HCT116 (cell line): ENCODE measurements at regions not wholly inside any gene's neighbourhood (a gene's known extent, or its start where the extent isn't known, plus 50 kb on each side); places are given as distances from the start of the nearest gene placed in this dataset.

Experiments used
- ATAC-seq: fragments of 200-7000 bp; cut with Tn5 transposase; 2 replicates; pipeline ENCODE4 v1.9.1; 2020; ENCODE audit warnings: mild to moderate bottlenecking, moderate library complexity
- BruUV-seq: library from RNA; stranded (reverse); fragments of 400-500 nt; replicated peaks from 2 replicates; lab custom pipeline; 2021; lab: Mats Ljungman, UMichigan
- CTCF ChIA-PET: fragments of 300-600 bp; sonication (Branson Sonifier 250); formaldehyde crosslinking; loops from one replicate; lab custom pipeline; 2021; ENCODE audit warnings: antibody characterized with exemption; lab: Charles Lee
- POLR2A ChIA-PET: fragments of 300-600, 350-600 bp; sonication (Branson Sonifier 250); formaldehyde crosslinking; loops from one replicate; lab custom pipeline; 2021; ENCODE audit warnings: antibody characterized with exemption; lab: Charles Lee
- RAD21 ChIA-PET, 2 experiments: fragments of 300-600 bp; sonication (Branson Sonifier 250); formaldehyde crosslinking; loops; one replicate each; lab custom pipeline; 2023; ENCODE audit warnings: low total read pairs in 2 of 2; ENCODE audit not compliant: uncharacterized antibody in 2 of 2, unreplicated experiment in 2 of 2, low non-redundant PET in 1 of 2; lab: Charles Lee
- DNase-seq: peaks from one replicate; pipeline ENCODE4 v3.0.0-alpha.2; 2010; ENCODE audit warnings: low read depth, low spot score
- H2AFZ ChIP-seq: fragments of 200-600 bp; shearing (Covaris generic), sonication (generic); 2 replicates; pipeline ENCODE4 v1.6.1; 2017; ENCODE audit warnings: low read depth, mixed run types, mixed read lengths, antibody characterized with exemption, low read length; ENCODE audit not compliant: poor library complexity, severe bottlenecking
- H3K27ac ChIP-seq: 2 replicates; pipeline ENCODE4 v1.5.1; 2012; ENCODE audit warnings: low read depth, low read length
- H3K27me3 ChIP-seq: fragments of 200-600 bp; sonication (generic); 2 replicates; pipeline ENCODE4 v1.6.1; 2016; ENCODE audit warnings: mixed run types, low read length, mixed read lengths; ENCODE audit not compliant: insufficient read depth
- H3K36me3 ChIP-seq, 2 experiments: fragments of 200-500 bp in 1 of 2; fragments of 200-600 bp in 1 of 2; sonication (Bioruptor generic) in 1 of 2; sonication (generic) in 1 of 2; 2 replicates each; pipeline versions ENCODE4 v1.5.1 to v1.6.1; 2014 to 2016; ENCODE audit warnings: low read length in 2 of 2, inconsistent platforms in 1 of 2, mixed read lengths in 1 of 2, mixed run types in 1 of 2; ENCODE audit not compliant: insufficient read depth in 2 of 2, control insufficient read depth in 1 of 2
- H3K4me1 ChIP-seq, 2 experiments: fragments of 200-600 bp in 1 of 2; sonication (generic) in 1 of 2; 2 replicates each; pipeline versions ENCODE4 v1.5.1 to v1.6.1; 2012 to 2017; ENCODE audit warnings: low read length in 2 of 2, inconsistent platforms in 1 of 2, mild to moderate bottlenecking in 1 of 2, mixed read lengths in 1 of 2, mixed run types in 1 of 2, moderate library complexity in 1 of 2; ENCODE audit not compliant: insufficient read depth in 2 of 2, control insufficient read depth in 1 of 2
- H3K4me2 ChIP-seq: fragments of 200-600 bp; sonication (generic); 2 replicates; pipeline ENCODE4 v1.6.1; 2017; ENCODE audit warnings: mixed run types, low read length, mixed read lengths
- H3K4me3 ChIP-seq, 2 experiments: fragments of 200-600 bp in 1 of 2; sonication (generic) in 1 of 2; replicated peaks in 1 of 2; 2 replicates each; pipeline ENCODE4 v1.5.1; 2011 to 2016; ENCODE audit warnings: low read length in 2 of 2, control low read depth in 1 of 2, low read depth in 1 of 2, mild to moderate bottlenecking in 1 of 2, mixed read lengths in 1 of 2, mixed run types in 1 of 2
- H3K79me2 ChIP-seq: fragments of 200-600 bp; sonication (generic); 2 replicates; pipeline ENCODE4 v1.6.1; 2017; ENCODE audit warnings: mild to moderate bottlenecking, mixed run types, low read length, moderate library complexity, mixed read lengths; ENCODE audit not compliant: insufficient read depth
- H3K9ac ChIP-seq: fragments of 200-600 bp; sonication (generic); 2 replicates; pipeline ENCODE4 v1.6.1; 2016; ENCODE audit warnings: low read length, mixed read lengths
- H3K9me2 ChIP-seq: fragments of 200-600 bp; sonication (generic), shearing (Covaris generic); 2 replicates; pipeline ENCODE4 v1.6.1; 2017; ENCODE audit warnings: mixed run types, mild to moderate bottlenecking, moderate library complexity; ENCODE audit not compliant: insufficient read depth
- H3K9me3 ChIP-seq, 2 experiments: fragments of 200-500 bp in 1 of 2; fragments of 200-600 bp in 1 of 2; sonication (Bioruptor generic) in 1 of 2; sonication (generic) in 1 of 2; 2 replicates each; pipeline ENCODE4 v1.6.1; 2014 to 2017; ENCODE audit warnings: low read length in 2 of 2, mixed read lengths in 2 of 2, inconsistent platforms in 1 of 2, low read depth in 1 of 2, mild to moderate bottlenecking in 1 of 2, mixed run types in 1 of 2, moderate library complexity in 1 of 2; ENCODE audit not compliant: control insufficient read depth in 1 of 2, insufficient read depth in 1 of 2
- H4K20me1 ChIP-seq: fragments of 200-600 bp; sonication (generic), shearing (Covaris generic); 2 replicates; pipeline ENCODE4 v1.6.1; 2017; ENCODE audit warnings: mixed run types, mild to moderate bottlenecking, moderate library complexity; ENCODE audit not compliant: insufficient read depth
- CBX3 ChIP-seq: IDR thresholded peaks from 2 replicates; pipeline ENCODE4 v1.6.1; 2012; ENCODE audit warnings: low read depth
- CEBPB ChIP-seq: IDR thresholded peaks from 2 replicates; pipeline ENCODE4 v1.6.1; 2012; ENCODE audit warnings: low read depth
- CTCF ChIP-seq, 3 experiments: fragments of 200-600 bp in 1 of 3; sonication (generic) in 1 of 3; IDR thresholded peaks in 2 of 3; conservative IDR thresholded peaks in 1 of 3; 2 replicates each; pipeline ENCODE4 v1.5.1; 2012 to 2017; ENCODE audit warnings: low read depth in 2 of 3, low read length in 2 of 3, antibody characterized with exemption in 1 of 3, borderline replicate concordance in 1 of 3, control low read depth in 1 of 3, mild to moderate bottlenecking in 1 of 3, mixed read lengths in 1 of 3, mixed run types in 1 of 3, moderate library complexity in 1 of 3; ENCODE audit not compliant: insufficient read depth in 1 of 3
- EGR1 ChIP-seq: IDR thresholded peaks from 2 replicates; pipeline ENCODE4 v1.6.1; 2012; ENCODE audit warnings: low read depth
- EZH2 ChIP-seq: fragments of 200-600 bp; sonication (generic); IDR thresholded peaks from 2 replicates; pipeline ENCODE4 v1.6.1; 2017; ENCODE audit warnings: antibody characterized with exemption, mixed run types
- EZH2phosphoT487 ChIP-seq: fragments of 200-600 bp; IDR thresholded peaks from 2 replicates; pipeline ENCODE4 v1.6.1; 2018; ENCODE audit warnings: antibody characterized with exemption, borderline replicate concordance
- FOSL1 ChIP-seq: IDR thresholded peaks from 2 replicates; pipeline ENCODE4 v1.6.1; 2012; ENCODE audit warnings: low read depth
- JUND ChIP-seq: IDR thresholded peaks from 2 replicates; pipeline ENCODE4 v1.6.1; 2012
- POLR2A ChIP-seq: IDR thresholded peaks from 2 replicates; pipeline ENCODE4 v1.7.0; 2011; ENCODE audit warnings: borderline replicate concordance; ENCODE audit not compliant: insufficient read depth, insufficient read length; ENCODE audit errors: extremely low read depth
- RAD21 ChIP-seq: IDR thresholded peaks from 2 replicates; pipeline ENCODE4 v1.6.1; 2012; ENCODE audit warnings: low read depth, mild to moderate bottlenecking
- REST ChIP-seq: IDR thresholded peaks from 2 replicates; pipeline ENCODE4 v1.6.1; 2012; ENCODE audit warnings: low read depth
- SIN3A ChIP-seq: IDR thresholded peaks from 2 replicates; pipeline ENCODE4 v1.6.1; 2012; ENCODE audit warnings: low read depth
- SP1 ChIP-seq: IDR thresholded peaks from 2 replicates; pipeline ENCODE4 v1.6.1; 2012; ENCODE audit warnings: low read depth
- SRF ChIP-seq: IDR thresholded peaks from 2 replicates; pipeline ENCODE4 v1.6.1; 2012; ENCODE audit warnings: low read depth
- TCF7L2 ChIP-seq: IDR thresholded peaks from 2 replicates; pipeline ENCODE4 v1.7.0; 2011; ENCODE audit warnings: borderline replicate concordance, inconsistent platforms; ENCODE audit not compliant: insufficient read depth, insufficient read length; ENCODE audit errors: extremely low read depth
- YY1 ChIP-seq: IDR thresholded peaks from 2 replicates; pipeline ENCODE4 v1.6.1; 2011; ENCODE audit warnings: low read length, low read depth, moderate library complexity, mild to moderate bottlenecking; ENCODE audit not compliant: insufficient replicate concordance; ENCODE audit errors: extremely low read depth
- ZBTB33 ChIP-seq: IDR thresholded peaks from 2 replicates; pipeline ENCODE4 v1.6.1; 2011; ENCODE audit warnings: mild to moderate bottlenecking, low read length, moderate library complexity; ENCODE audit not compliant: insufficient replicate concordance; ENCODE audit errors: extremely low read depth
- ZNF274 ChIP-seq: fragments of 200-500 bp; sonication (Bioruptor generic); IDR thresholded peaks from 2 replicates; pipeline ENCODE4 v1.6.1; 2014; ENCODE audit warnings: mild to moderate bottlenecking, low read depth, low read length, inconsistent platforms
- intact Hi-C: fragments of 100-400 bp; cut with micrococcal nuclease; formaldehyde crosslinking; loops from 2 replicates; pipeline ENCODE4 v1.10.0; 2022
- TF ChIP-seq, protein P1 (sequence below): IDR thresholded peaks from 2 replicates; pipeline ENCODE4 v1.6.1; 2012
- TF ChIP-seq, protein P2 (sequence below): IDR thresholded peaks from 2 replicates; pipeline ENCODE4 v1.6.1; 2012

DNA sequence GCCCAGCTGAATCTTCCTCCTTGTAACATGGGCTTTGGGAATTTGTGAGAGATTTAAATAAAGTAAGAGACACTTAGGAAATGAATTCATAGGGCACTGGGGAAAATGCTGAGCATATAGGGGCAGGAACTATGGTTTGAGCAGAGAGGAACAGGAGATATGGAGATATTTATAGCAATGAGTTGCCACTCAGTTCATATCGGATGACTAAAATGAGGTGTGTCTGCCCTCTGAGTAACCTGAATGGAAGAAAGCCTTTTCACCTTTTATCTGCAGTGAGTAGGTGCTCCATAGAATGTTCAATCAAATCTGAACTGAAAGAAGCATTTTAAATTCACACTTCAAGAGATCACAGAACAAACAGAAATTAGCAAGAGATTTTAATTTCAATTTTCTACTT, 105.7 kb downstream of the CEP44 start:
- peak overlapping the region in 1 of 2 experiments; percentile 17; a peak in 1 of 4 replicates for H3K4me3 ChIP-seq
- TF ChIP-seq ZBTB33 (no peak), EZH2 (no peak), ZNF274 (no peak), SRF (no peak), EZH2phosphoT487 (no peak), RAD21 (no peak), REST (no peak), YY1 (no peak), TCF7L2 (no peak), SP1 (no peak), EGR1 (no peak), POLR2A (no peak), FOSL1 (no peak), JUND (no peak), SIN3A (no peak), CEBPB (no peak), CTCF (IDR thresholded peaks at IDR 0.05 in 2 of 3, conservative IDR thresholded peaks at IDR 0.05 in 1 of 3; ENCODE audit: borderline replicate concordance in 1 of 3, insufficient read depth in 1 of 3, low read depth in 2 of 3, low read length in 2 of 3) (no peak), CBX3 (no peak)
- TF ChIP-seq, protein P1, sequence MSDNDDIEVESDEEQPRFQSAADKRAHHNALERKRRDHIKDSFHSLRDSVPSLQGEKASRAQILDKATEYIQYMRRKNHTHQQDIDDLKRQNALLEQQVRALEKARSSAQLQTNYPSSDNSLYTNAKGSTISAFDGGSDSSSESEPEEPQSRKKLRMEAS = no peak
- TF ChIP-seq, protein P2, sequence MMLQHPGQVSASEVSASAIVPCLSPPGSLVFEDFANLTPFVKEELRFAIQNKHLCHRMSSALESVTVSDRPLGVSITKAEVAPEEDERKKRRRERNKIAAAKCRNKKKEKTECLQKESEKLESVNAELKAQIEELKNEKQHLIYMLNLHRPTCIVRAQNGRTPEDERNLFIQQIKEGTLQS = no peak
- TF ChIP-seq, all 23 proteins: peak for 0
- H4K20me1 ChIP-seq = no peaks in the 10 kb centered on the region
- no peak for DNase-seq
- CTCF ChIA-PET = no interaction called here
- no peaks in the 10 kb centered on the region for H3K79me2 ChIP-seq
- H3K9me3 ChIP-seq = no peaks in the 10 kb centered on the region
- no peak overlapping the region for H3K9ac ChIP-seq
- peak overlapping the region; percentile 63 for H3K4me2 ChIP-seq
- no peaks in the 10 kb centered on the region for H3K27me3 ChIP-seq
- RAD21 ChIA-PET = no interaction called here
- H3K4me1 ChIP-seq = peaks cover 0 to 13% of the 10 kb centered on the region in 2 experiments; a peak in 2 of 4 replicates
- peak overlapping the region; percentile 42 for H2AFZ ChIP-seq
- H3K27ac ChIP-seq = no peak overlapping the region
- H3K36me3 ChIP-seq = no peaks in the 10 kb centered on the region
- BruUV-seq = no TSS peak
- intact Hi-C loops = no loop called here
- peak; percentile 53; the same call in 1 of the 2 replicates for ATAC-seq
- POLR2A ChIA-PET = no interaction called here
- H3K9me2 ChIP-seq = no peaks in the 10 kb centered on the region
